Left colon (tissue), 2 donors: ENCODE measurements at regions not wholly inside any gene's neighbourhood (a gene's known extent, or its start where the extent isn't known, plus 50 kb on each side); places are given as distances from the start of the nearest gene placed in this dataset.
"Not testable (repeated sequence)": the region's sequence is repeated elsewhere in the genome, so short reads cannot be mapped to it uniquely, and the experiment has no call there.

Experiments used
- ATAC-seq: fragments of 200-7000 bp; cut with Tn5 transposase; one replicate; pipeline ENCODE4 v1.9.1; 2020; ENCODE audit warnings: mild to moderate bottlenecking, moderate library complexity
- DNase-seq, 2 donors: peaks; one replicate each; pipeline ENCODE4 v3.0.0-alpha.2; 2020
- intact Hi-C, 2 donors: fragments of 100-400 bp; cut with DNase I in 1 of 2; cut with micrococcal nuclease in 1 of 2; formaldehyde crosslinking; loops; one replicate each; pipeline versions ENCODE4 v1.11.2 to v1.14.0; 2022; cut with DNase I, micrococcal nuclease
- donor health status: DM: no; HTN: no; CAD: no.
- donor health status: DM: yes; HTN: yes; CAD: no.

DNA sequence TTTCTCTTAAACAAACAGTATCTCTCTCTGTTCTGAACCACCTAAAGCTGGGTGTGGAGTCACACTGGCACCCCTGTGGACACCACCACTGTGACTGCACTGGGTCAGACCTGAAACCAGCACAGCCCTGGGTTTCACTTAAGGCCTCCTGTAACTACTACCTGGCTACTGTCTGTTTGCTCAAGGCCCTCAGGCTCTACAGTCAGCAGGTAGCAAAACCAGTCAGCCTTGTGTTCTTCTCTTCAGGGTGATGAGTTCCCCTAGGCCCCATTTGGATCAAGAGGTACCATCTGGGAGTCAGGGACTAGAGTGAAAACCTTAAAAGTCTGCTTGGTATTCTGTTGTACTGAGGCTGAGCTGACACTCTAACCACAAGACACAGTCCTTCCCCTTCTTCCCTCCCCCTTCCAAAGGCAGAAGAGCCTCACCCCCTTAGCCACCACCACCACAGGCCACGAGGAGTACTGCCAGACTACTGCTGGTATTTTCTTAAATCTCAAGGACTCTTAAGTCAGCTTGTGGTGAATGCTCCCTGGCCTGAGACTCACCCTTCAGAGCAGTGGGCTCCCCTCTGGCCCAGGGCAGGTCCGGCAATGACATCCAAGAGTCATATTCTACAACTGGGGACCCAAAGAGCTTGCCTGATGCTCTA is 153.2 kb upstream of the MON1B start:
- no peak for DNase-seq
- intact Hi-C loops = no loop called here
- no peak for ATAC-seq

DNA sequence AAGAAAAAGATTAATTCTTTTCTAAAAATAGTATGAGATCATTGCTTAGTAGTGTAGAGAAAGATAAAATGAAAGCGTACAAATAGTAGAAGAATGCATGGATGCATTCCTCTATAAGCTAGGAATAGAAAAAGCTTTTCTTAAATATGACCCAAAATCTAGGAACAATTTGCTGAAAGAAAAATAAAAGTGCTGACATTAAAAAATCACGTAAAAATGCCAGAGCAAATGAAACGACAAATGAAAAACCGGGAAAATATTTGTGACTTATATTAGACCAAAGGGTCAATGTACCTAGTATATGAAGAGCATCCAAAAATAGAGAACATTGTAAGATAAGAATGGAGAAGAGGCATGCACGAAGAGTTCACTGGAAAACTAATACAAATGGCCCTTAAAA is 149.5 kb upstream of the MON1B start:
- intact Hi-C loops = no loop called here
- ATAC-seq (no peak), DNase-seq (no peak)

GRCh38 chr16:77043076-77043475 is 147.9 kb upstream of the MON1B start:
- intact Hi-C loops = no loop called here
- ATAC-seq = no peak

GRCh38 chr16:77046206-77046605 is 144.8 kb upstream of the MON1B start:
- intact Hi-C loops = no loop called here
- ATAC-seq (no peak), DNase-seq (no peak)

More at GRCh38 chr16:77043076-77043475, 147.9 kb upstream of the MON1B start:
- DNase-seq = no peak

DNA sequence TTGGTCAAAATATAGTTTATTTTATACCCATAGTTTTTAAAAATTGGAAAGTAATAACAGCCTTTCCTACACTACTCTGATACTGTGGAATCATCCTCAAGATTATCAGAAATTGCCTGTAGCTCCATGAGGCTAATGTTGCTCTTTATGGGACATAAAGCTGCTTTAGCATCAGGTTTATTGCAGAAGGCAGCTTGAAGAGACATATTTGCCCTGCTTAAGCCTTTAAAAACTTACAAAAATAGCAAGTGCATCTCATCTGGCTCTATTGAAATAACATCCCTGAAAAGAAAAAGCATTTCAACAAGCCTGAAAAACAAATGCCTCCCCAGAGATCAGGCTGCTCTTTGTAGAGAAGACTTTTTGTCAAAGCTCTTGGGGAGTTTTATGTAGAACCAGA is 142.9 kb upstream of the MON1B start:
- DNase-seq (no peak), ATAC-seq (no peak)
- intact Hi-C loops = no loop called here

DNA sequence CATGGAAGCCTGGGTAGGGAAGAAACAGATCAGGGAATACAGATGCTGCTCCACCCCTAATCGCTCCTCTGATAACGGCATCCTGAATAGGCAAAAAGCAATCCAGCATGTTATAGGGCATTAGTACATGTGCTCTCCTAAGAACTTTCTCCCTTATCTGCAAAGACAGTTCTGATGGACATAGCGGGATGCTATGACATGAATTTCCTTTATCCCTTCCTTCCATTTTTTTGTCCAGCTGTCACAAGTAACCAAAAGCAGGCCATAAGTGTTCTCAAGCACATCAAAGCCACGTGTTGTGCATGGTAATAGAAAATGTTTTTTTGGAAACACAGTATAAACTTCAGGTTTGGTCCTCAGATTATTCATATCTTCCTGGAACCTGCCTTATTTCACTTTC is 141.4 kb upstream of the MON1B start:
- intact Hi-C loops = no loop called here
- no peak for ATAC-seq

GRCh38 chr16:77056597-77056996 is 134.4 kb upstream of the MON1B start:
- DNase-seq, intact Hi-C loops, ATAC-seq: not testable (repeated sequence)

More for the DNA sequence above, 141.4 kb upstream of the MON1B start:
- no peak for DNase-seq

DNA sequence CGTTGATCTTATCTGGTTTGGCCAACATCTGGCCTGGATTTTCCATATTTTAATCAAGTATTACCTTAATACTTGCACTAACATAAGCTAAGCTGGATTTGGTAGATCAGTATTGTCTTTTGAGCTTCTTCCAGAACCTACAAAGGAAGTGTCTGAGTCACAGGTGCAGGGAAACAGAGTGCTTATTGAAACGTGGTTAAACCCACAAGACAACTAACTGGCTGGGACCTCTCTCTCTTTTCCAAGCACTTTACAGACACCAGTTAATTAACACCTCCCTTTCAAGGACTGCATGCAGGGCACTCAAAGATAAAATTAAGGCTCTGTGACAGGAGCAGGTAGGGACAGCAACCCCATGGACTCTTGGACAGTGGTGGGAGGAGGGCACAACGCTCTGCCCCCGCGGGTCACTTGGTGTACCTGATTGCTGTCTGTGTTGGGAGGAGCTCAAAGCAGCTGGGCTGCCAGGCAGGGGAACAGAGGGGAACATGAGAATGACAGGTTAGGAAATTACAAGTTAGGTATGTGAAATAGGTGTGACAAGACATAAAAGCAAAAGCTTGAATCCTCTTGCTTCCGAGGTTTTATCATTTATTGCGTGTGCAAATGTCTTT is 133.7 kb upstream of the MON1B start:
- DNase-seq = no peak
- intact Hi-C loops = no loop called here
- no peak for ATAC-seq

DNA sequence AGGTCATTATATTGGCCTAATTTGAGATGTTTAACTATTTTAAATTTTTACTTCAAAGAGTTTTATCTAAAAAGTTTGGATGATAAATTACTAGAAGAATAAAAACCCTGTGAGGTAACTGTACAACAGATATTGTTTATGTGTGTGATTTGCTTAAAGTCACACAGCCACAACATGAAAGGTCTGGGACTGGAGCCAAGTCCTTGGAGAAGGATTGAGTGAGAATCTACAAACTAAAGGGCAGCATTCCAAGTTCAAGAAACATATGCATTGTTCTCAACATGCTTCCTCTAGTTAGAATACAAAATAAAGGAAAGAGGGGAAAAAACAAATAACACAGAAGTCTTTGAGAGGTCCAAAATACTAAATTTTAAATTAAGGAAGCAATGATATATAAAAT is 131.5 kb upstream of the MON1B start:
- no peak for DNase-seq
- ATAC-seq = no peak
- intact Hi-C loops = no loop called here

DNA sequence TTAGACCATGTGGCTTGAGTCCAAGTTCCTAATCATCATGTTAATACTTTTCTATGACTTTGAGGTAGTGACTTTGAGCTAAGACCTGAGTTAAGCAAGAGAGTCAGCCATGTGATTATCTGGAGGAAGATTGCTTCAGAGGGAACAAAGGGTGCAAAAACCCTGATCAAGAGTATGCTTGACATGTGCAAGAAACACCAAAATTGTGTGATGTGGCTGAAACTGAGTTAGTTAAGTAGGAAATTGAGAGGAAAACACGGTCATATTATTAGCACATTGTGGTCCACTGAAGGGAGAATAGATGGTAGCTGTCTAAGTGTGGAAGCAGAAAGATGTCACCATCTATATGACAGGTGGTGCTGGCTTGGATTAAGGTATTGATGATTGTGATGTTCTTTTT is 130.4 kb upstream of the MON1B start:
- DNase-seq = no peak
- intact Hi-C loops = no loop called here
- ATAC-seq = no peak

DNA sequence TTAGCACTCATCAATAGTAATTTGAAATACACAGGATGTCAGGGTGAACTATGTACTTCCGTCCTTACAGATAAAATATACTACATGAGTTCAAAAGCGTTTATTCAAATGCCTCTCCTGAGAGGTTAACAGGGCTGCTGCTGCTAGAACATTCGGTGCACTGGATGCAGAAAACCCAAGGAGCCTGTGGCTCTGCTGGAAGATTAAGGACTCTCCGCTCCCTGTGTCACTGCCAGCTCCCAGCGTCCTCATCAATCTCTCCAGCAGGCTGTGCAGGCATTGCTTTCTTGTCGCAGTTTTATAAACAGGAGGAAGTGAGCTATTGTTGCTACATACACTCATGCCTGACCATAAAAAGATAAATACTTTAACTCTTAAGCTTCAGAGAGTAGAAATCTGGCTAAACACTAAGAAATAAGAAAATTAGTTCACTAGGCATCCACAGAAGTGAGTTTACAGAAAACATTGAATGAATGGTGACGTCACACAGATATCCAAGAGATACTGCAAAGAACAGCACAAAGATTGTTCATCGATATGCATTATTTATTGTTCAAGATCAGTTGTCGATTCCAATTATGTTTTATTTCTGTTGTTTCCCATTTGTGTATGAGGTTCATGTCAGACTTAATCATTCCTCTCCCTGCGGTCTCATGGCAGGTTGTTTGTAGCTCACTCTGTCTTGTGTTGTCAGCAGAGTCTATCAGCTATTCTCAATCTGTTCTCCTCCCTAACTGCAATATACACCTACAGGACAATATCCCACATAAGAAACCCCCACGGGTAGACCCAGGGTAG is 127.9 kb upstream of the MON1B start:
- ATAC-seq (no peak), DNase-seq (no peak)
- intact Hi-C loops = no loop called here

DNA sequence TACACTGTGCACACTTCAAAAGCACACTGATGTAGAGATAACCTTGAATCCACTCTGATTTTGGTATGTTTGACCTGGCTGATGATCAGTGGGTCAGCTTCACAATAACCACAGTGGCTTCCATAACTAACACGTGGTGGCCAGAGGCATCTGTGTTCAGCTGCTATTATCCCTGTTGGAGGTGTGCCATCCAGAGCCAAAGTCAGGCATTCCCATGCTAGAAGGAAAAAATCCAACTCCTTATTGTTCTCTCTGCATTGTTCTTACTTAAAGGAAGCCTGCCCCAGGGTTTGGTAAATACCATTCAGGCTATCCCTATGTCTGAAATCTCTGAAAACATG is 127.3 kb upstream of the MON1B start:
- intact Hi-C loops = no loop called here
- no peak for ATAC-seq
- no peak for DNase-seq

DNA sequence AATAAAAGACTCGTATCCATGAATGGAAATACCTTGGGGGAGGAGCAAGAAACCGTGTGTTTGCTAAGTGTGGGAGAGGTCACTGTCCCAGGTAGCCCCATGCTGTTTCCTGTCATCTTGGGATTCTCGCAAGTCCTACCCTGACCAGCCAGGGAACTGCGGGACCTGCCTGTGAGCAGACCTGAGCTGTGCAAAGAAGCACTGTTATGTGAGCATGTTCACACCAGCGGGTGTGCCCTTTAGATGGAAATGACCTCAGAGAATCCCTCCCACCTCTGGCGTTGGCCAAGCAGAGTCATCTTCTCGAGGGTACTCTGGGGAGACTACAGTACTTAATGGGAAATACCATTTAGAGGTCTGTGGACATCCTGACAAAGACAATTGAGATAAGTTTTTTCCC is 127.0 kb upstream of the MON1B start:
- DNase-seq = no peak
- intact Hi-C loops = no loop called here
- no peak for ATAC-seq

- intact Hi-C loops = no loop called here
- DNase-seq = no peak
- ATAC-seq = no peak
These were observed 124.0 kb upstream of the MON1B start for GRCh38 chr16:77066896-77067496.

DNA sequence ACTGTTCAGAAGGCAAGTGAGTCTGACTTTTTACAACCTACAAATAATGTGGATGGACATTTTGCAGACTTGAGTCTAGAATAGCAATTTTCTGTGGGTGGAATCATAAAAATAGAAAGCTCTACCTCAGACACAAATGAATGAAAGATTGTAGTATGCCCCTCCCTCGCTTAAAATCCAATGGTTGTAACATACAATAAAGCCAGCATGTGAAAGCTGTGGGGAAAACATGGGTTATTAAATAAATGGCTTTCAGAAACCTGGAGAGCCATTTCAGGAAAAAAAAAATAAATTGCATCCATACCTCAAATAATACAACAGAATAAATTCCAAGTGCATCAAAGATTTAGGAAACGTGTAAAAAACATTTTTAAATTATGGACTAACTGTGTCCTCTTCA is 123.1 kb upstream of the MON1B start:
- ATAC-seq (no peak), DNase-seq (no peak)
- intact Hi-C loops = no loop called here

DNA sequence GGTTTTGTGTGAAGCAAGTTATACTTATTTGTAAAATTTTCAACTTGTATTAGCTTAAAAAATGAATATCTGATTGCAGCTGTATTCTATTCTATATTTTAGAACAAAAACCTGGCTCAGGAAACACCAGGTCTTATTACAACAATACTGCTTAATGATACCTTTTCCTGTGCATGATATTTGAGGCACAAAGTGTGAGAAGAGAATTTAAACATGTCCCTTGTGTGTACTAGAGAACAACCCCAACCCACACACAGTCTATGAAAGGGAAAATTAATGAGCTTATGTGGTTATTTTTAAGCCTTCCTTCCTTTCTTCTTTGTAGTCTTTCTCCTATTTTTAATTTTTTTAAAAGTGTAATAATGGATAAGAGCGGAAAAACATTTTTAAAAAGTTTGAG is 122.6 kb upstream of the MON1B start:
- intact Hi-C loops = no loop called here
- no peak for ATAC-seq
- no peak for DNase-seq

DNA sequence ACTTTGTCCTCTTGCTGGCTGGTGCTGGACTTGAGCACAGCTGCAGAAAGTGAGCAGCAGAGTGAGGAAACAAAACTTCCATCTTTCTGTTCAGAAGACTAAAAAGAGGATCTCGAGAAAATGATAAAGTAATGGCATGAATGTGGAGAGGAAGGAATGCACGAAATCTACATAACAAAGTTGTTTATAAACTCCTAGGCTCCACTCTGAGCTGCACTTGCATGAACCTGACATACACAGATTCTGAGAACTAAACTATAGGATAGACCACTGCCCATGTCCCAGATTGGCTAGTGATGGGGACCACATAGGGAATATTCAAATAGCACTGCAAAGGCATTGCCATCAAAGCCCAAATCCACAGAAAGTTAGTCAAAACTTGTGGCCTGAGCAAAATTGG is 121.1 kb upstream of the MON1B start:
- intact Hi-C loops = no loop called here
- no peak for ATAC-seq
- no peak for DNase-seq

- no peak for DNase-seq
- intact Hi-C loops = no loop called here
- ATAC-seq = no peak
These were observed 120.3 kb upstream of the MON1B start for GRCh38 chr16:77070683-77071082.

DNA sequence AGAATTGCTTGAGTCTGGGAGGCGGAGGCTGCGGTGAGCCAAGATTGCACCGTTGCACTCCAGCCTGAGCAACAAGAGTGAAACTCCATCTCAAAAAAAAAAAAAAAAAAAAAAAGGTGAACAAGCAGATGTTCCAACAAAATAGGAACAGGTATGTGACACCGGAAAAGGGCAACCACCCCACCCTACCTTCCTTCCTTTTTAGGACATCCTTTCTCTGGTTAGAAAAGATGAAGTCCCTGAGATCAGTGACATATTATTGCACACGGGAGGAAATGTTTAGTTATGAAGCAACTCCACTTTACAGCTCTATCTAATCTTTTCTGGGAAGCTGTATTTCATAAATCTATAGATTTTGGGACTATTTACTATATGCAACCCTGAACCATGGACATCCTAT is 114.2 kb upstream of the MON1B start:
- no peak for ATAC-seq
- intact Hi-C loops = no loop called here
- DNase-seq = no peak

- intact Hi-C loops = no loop called here
- no peak for DNase-seq
- no peak for ATAC-seq
These were observed 113.6 kb upstream of the MON1B start for GRCh38 chr16:77077256-77077922.
